GM19397 (cell line): ENCODE measurements at regions not wholly inside any gene's neighbourhood (a gene's known extent, or its start where the extent isn't known, plus 50 kb on each side); places are given as distances from the start of the nearest gene placed in this dataset.

ENCODE experiments used
- ATAC-seq: cut with Tn5 transposase; IDR thresholded peaks from one replicate; pipeline ENCODE4 v1.9.1; 2021; ENCODE audit warnings: mild to moderate bottlenecking, moderate library complexity; ENCODE audit not compliant: unreplicated experiment

DNA sequence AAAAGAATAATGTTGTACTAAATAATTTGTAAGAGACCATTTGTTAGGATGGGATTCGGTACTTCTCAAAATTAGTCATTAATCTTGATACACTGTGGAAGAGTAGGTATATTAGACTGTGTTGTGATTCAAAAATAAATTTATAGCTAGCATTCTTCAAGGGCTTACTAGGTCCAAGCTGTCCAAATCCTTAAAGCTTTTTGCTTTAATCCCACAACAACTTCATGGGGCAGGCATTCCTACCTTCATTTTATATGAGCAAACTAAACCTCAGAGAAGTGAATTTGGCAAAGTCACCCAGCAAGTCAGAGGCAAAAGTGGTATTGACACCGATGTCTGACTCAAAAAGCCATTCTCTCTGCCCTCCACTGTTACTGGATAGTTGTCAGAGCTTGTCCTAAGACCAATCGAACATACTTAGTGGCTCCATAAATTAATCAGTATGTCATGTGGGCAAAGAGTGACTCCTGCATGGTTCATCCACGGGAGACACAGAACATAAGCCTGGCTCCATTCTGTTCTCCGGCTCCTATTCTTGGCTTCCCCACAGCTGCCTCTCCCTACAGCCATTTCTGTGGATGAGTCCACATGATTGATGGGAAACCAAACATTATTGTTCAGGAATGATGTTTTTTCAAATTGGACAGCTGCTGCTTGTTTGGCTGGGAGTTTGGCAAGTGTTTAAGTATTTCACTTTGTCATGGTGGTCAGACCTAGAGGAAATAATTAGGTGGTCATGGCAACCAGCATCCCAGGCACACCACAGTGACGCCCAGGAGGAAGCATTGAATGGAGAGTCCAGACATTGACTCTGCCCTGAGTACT, 133.4 kb upstream of the FGGY start:
- ATAC-seq: no peak

DNA sequence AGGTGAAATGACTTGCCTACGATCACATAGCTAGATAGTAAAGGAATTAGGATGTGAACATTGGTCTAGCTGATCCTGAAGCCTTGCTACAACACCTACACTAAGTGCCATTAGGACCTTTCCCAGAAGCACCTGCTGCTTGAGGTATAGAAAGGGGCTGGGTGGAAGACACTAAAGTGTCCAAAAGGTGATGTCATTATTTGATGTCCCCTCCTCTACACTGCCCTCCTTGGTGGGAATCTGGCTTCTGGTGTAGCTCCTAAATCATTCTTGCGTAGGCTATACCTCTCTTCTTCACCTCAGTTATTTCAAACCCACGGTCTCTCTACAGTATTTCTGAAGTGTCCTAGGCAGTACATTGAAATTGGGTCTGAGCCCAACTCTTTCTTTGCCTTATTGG, 132.5 kb upstream of the FGGY start:
- no peak for ATAC-seq

DNA sequence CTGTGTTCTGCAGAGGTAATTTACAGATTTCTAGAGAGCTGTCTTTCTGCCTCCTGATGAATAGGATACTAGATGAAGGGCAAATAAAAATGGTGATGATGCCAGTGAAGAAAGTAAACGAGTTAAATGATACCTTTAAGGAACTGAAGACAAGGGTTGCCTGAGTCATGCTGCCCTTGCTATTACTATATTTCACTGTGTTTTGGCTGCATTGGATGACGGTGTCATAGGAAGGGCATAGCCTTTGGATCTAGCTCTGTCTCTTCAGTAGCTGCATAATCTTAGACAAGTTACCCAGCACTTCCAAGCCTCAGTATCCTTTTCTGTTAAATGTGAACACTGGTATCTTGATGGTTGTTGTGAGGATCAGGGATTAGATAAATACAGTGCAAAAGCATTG, 131.5 kb upstream of the FGGY start:
- no peak for ATAC-seq

DNA sequence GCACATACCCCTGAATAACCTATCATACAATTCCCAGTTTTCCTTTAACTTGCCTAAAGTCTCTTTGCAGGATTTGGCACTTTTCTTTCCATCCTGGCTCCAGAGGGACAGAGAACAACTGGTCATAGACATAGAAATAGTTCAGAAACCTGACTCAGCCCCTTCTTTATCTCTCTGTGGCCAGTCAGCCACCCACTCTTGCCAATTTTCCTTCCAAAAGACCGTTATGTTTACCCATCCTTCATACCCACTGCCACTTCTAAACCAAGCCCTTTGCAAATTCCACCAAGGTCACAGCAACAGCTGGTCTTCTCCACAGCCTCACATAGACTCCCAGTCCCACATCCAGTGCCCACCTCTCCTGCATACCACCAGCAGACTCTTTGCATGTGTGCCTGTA, 127.2 kb upstream of the FGGY start:
- ATAC-seq: no peak

DNA sequence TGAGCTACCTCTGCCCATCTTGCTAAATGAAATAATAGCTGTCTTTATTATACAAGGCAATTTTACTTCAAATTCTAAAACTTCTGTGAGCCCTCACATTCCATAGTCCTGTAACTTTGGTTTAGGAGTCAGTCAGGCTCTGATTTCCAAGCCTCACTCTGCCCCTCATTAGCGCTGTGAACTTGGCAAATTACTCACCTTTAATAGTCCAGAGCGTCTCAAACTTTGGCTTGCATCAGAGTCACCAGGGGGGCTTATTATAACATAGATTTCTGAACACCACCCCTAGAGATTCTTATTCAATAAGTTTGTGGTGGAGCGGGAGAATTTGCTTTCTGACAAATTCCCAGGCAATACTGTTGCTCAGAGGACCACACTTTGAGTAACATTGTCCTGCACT, 126.2 kb upstream of the FGGY start:
- ATAC-seq: no peak

DNA sequence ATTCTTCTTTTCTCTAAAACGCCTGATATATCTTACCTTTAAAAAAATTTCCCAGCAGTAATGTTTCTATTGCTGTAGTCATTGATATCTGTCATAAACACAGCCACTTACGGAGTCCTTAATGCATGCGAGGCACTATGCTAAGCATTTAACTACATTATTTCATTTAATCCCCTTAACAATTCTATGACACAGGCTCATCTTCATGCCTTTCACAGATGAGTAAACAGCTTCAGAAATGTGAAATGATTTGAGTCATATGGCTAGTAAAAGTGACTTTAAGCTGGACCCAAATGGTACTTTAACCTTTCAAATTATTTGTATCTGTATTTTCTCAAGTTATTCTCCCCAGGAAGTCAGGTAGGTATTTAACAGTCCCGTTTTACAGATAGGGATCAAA, 125.1 kb upstream of the FGGY start:
- no peak for ATAC-seq

DNA sequence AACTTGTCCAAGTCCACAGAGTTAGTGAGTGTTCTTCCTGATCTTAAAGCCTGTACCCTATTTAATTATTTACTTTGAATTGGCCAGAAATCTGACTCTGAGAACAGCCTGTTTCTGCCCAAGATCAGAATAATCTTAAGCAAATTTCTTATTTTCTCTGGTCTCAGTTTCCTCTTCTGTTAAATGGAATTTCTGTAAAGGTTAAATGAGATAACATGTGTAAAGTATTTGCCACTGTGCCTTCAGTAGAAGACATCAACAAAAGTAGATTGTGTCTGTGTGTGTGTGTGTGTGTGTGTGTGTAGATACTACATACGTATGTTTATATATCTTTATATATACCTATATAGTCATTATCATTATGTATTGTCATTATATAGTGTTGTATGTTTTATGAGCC, 124.2 kb upstream of the FGGY start:
- ATAC-seq: no peak

DNA sequence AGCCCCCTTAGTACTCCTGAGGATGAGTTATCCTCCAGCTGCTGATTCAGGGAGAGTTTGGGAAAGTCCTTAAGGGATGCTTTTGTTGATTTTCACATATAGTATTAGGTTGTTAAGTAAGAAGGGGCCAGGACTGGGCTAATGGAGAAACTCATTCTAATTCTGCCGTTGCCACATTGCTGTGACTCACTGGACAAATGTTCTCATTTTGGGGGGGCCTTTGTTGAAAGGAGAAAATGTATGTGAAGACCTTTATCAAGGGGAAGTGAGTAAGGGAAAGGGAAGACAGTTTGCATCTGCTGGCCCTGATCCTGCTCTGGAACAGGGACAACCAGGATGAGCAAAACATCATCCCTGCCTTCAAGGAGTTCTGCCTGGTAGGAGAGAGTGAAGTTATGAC, 123.2 kb upstream of the FGGY start:
- no peak for ATAC-seq

DNA sequence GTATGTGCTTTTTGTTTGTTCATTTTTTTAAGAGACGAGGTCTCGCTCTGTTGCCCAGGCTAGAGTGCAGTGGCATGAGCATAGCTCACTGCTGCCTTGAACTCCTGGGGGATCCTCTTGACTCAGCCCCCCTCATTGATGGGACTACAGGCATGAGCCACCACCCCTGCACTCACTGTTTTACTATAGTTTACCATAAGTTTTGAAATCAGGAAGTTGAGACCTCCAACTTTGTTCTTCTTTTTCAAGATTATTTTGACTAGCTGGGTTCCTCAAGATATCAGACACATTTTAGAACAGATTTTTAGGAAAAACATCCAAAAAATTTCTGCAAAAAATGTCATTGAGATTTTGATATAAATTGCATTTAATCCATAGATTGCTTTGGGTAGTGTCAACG, 120.4 kb upstream of the FGGY start:
- no peak for ATAC-seq

DNA sequence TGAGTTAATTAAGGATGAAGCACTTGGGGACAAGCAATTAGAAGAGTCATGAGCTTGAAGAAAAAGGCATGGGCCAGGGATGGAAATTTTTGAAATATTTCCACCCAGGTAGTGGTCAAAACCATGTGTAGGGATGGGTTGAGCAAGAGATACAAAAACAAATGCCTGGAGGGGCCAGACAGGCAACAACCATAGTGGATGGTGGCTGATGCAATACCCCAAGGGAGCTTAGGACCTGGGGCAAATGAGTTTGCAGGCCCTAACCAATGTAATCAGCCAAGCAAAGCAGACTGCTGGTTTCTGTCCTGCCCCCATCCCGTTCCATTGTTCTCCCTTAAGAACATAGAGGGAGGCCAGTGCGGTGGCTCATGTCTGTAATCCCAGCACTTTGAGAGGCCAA, 119.1 kb upstream of the FGGY start:
- ATAC-seq: no peak

DNA sequence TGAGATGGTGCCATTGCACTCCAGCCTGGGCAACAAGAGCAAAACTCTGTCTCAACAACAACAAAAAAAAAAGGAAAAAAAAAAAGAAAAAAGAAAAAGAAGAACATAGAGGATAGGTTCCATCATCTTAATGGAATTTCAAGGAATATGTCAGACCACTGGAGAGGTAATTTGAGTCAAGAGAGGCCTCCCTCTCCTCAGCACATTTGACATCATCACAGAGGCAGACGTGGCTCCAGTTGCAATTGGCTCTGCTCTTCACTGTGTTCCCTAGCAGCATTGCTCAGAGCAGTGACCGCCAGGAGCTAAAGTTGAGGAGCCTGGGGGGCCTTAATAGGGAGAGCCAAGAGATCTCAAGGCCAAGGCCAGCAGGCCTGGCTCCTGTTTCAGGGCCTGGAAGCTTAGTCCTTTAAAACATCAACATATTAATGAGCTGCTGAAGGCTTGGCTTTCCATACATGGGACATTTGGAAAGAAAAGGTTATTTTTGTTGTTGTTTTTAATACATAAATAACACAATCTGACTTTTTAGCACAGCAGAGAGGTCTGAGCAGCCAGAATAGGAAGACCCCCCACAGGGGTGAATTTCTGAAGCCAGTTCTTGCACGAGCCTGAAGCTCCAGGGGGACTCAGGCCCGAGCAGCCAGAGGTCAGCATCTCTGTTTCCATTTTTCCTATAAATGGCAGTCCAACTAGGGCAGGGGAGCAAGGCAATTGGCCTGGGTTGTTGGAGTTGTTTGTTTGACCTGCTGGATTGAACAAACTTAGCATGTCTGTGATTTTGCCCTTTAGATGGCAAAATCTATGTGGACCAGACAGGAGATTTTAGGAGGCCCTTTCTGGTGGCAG, 118.3 kb upstream of the FGGY start:
- ATAC-seq: no peak

DNA sequence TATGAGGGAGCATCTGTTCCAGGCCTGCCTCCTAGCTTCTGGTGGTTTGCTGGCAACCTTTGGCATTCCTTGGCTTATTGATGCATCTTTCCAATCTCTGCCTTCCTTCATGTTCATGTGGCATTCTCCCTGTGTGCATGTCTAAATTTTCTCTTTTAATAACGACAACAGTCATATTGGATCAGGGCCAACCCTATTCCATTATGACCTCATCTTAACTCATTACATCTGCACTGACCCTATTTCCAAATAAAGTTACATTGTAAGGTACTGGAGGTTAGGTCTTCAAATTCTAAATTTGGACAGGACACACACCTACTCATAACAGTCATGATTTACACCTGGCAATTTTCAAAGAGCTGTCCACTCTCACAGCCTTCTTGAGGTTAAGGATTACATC, 117.2 kb upstream of the FGGY start:
- no peak for ATAC-seq

DNA sequence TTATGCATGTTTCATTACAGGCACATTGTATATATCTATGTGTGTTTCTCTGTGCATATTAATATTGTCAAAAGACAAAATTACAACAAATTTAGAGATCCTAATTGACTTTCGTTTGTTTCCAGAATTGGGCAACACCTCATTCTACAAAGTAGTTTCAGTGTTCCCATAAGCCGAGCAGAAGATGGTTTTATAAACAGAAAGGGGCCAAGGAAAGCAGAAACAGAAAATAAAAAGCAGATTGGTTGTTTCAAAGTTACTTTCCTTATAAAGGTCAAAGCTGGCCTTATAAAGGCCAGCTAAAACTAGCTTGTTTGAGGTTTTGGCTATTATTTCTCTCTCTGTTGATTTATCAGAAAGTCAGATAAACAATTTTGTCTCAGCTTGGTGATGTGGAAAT, 116.2 kb upstream of the FGGY start:
- no peak for ATAC-seq

DNA sequence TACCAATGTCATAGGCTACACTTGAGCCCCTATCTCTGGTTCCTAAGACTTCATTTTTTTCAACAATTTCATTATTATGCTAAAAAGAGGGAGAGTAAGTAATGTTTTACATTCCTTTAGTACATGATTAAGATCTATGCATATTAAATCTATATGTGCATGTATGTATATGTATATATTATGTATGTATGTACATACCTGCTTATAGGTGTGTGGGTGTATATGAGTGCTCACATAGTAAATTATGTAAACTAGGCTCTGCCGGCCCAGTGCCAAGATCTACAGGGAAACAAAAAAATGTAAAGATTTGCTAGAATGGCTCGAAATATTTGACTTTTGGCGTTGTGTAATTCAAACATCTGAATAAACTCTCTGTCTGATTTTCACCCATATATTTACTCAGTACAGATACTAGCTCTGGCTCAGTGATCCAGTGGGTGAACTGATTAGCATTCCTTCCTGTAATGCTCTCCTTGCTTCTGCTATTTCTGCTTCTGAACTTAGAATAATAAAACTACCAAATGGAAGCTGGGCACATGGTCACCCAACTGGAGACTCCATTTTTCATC, 113.1 kb upstream of the FGGY start:
- ATAC-seq: no peak

DNA sequence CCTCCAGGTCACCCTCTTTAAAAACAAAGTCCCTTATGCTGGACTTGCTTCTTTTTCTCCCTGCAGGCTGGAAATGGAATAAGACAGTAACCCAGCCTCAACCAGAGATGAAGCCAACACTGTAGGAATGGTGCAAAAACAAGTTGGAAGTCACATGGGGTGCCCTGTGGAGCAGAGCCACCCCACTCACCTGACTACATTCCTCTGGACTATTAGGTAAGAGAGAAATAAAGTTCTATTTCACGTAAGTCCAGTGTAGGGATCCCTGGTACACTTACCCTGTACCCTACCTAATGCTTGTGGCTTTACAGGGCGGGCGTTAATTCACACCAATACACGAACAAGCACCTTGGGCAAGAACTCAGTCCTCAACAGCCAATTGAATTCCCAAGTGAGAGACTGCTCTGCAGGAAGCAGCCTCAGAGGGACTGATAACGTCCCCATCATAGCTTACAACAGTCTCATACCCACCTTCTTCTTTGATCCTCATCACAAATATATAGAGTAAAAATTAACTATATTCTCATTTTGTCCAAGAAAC, 112.5 kb upstream of the FGGY start:
- ATAC-seq: no peak

DNA sequence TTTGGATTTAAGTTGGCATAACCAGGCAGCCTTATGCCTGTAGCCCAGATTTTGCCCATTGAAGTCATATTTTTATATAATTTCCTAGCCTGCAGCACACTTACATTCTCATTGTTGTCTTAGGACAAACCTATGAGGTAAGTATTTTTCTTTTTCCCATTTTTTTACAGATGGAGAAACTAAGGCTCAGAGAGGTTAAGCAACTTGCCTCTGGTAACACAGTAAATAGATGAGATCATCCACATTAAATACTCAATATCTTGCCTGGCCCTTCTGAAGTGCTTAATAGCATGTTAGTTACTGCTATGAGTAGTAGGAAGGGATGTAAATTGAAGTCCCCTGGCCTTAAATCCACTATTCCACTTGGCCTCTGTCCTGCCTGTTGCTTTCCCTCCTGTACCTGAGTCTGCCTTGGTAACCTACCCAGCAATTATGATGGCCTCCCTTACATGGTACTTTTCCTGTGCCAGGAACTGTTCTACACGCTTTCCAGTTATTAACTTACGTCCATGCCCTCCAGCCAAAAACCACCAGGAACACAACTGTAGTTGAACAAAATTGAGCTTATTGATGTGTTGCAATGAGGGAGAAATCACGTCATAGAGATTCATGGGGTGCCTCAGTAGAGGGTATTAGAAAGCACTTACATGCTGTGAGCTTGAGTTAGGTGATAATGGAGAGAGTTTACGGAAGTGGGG, 111.6 kb upstream of the FGGY start:
- no peak for ATAC-seq

DNA sequence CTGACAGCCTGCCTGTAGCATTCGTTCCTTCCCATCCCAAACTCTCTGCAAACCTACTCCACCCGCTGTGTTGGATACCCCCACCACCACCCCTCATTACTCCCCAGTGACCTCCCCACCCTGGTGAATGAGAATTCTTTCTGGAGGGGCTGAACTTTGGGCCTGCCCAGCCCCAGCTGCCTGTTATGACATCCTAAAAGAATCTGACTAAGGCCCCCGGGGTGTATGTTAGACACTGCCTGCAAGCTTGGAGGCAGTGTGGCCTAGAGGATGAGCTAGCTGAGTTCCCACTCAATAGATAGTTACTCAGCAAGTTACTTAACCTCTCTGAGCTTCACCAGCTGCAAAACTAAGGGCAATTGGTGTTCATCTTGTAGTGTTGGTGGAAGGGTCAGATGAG, 110.2 kb upstream of the FGGY start:
- ATAC-seq: no peak

DNA sequence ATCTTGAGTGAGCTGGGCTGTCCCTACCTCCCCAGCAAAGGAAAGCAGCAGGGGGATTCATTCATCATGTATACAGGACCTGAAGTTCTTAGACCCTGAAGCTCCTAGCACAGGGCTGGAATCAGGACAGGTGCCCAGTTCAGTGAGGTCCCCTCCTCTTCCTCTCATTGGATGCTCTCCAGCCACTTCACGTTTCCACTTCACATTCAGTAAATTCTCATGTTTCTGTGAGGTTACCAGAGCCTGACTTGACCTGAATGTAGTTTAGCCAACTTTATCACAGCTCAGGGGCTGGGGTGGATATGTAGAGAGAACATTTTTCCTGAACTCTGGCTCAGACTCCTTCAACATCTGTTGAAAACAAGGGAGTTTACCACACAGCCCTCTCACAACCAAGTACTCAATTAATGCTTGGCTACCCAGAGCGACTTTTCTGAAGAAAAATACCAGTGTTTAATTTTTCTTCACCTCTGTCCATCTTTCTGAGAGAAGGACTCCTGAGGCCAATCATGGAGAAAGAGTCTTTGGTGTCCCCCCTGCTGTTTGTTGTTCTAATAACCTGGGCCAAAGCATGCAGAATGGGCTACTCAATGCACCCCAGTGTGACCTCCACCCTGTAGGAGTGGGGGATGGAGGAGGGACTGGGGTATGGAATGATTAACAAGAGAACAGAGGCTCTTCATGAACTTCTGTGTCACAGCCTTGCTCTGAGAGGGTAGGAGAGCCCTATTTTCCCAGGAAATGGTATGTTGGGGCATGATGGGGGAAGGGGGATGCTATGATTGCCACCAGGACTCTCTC, 108.3 kb upstream of the FGGY start:
- no peak for ATAC-seq

DNA sequence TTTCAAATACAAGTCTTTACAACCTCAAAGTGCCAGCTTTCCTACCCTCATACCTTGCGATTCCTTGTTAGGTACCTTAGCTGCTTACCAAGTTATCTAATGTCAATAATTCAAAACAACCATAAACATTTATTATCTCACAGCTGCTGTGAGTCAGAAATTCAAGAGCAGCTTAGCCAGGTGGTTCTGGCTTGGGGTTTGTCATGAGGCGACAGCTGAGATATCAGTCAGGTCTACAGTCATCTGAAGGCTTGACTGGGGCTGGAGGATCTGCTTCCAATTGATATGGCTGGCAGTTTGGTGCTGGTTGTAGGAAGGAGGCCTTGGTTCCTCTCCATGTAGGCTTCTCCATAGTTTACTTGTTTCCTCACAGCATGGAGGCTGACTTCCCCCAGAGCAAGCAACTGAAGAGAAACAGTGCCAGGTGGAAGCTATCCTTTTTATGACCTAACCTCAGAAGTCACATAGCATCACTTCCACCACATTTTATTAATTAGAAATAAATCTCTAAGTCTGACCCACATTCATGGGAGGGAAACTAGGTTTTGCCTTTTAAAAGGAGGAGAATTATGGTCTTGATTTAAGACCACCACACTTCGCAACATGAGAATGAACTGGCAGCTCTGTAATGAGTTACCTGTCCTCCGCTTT, 103.3 kb upstream of the FGGY start:
- no peak for ATAC-seq

DNA sequence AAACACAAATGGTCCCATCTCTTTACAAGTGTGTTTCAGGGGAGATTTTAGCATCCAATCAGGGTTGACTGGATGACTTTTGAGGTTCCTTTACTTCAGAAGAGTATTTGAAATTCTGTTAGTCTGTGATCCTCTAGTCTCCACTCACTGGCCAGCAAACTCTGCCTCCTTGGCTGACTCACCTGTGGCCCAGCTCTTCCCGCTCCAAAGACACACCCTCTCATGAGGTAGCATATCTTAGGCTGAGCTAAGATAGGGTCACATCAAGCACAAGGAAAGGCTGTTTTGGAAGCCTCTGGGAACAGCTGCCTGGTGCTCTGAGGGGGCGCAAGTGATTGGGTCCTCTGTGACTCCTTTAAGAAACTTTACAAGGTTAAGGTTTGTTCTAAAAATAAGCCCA, 102.3 kb upstream of the FGGY start:
- ATAC-seq: no peak
